ENCODE measurements at regions not wholly inside any gene's neighbourhood (a gene's known extent, or its start where the extent isn't known, plus 50 kb on each side); places are given as distances from the start of the nearest gene placed in this dataset.
"Not testable (repeated sequence)": the region's sequence is repeated elsewhere in the genome, so short reads cannot be mapped to it uniquely, and the experiment has no call there.

- DNase-seq (ENCODE audit: low read depth) = no peak
Observed at GRCh38 chr2:16203691-16204090, 263.3 kb downstream of the MYCN start.

- DNase-seq (ENCODE audit: low read depth) = no peak
Observed at GRCh38 chr2:16203069-16203468, 262.7 kb downstream of the MYCN start.

- DNase-seq (ENCODE audit: low read depth) = no peak
Observed at GRCh38 chr2:16202266-16203020, 262.1 kb downstream of the MYCN start.

- peak; percentile 19 for DNase-seq (ENCODE audit: low read depth)
Observed at GRCh38 chr2:16201848-16202247, 261.5 kb downstream of the MYCN start.

- no peak for DNase-seq (ENCODE audit: low read depth)
Observed at GRCh38 chr2:16200554-16201193, 260.3 kb downstream of the MYCN start.

- DNase-seq (ENCODE audit: low read depth) = no peak
Observed at GRCh38 chr2:16199882-16200553, 259.7 kb downstream of the MYCN start.

- DNase-seq (ENCODE audit: low read depth) = not testable (repeated sequence)
Observed at GRCh38 chr2:16199241-16199640, 258.9 kb downstream of the MYCN start.

GRCh38 chr2:16198166-16198912 is 258.0 kb downstream of the MYCN start:
- DNase-seq (ENCODE audit: low read depth) = no peak

- DNase-seq (ENCODE audit: low read depth) = no peak
Observed at GRCh38 chr2:16197504-16198147, 257.3 kb downstream of the MYCN start.

GRCh38 chr2:16196687-16197503 is 256.5 kb downstream of the MYCN start:
- peak; percentile 63 for DNase-seq (ENCODE audit: low read depth)

GRCh38 chr2:16195681-16196070 is 255.3 kb downstream of the MYCN start:
- no peak for DNase-seq (ENCODE audit: low read depth)

- DNase-seq (ENCODE audit: low read depth) = no peak
Observed at GRCh38 chr2:16194931-16195680, 254.8 kb downstream of the MYCN start.

GRCh38 chr2:16194530-16194929 is 254.2 kb downstream of the MYCN start:
- DNase-seq (ENCODE audit: low read depth) = no peak

- no peak for DNase-seq (ENCODE audit: low read depth)
Observed at GRCh38 chr2:16194096-16194390, 253.7 kb downstream of the MYCN start.

GRCh38 chr2:16192416-16193216 is 252.3 kb downstream of the MYCN start:
- no peak for DNase-seq (ENCODE audit: low read depth)

- DNase-seq (ENCODE audit: low read depth) = no peak
Observed at GRCh38 chr2:16191431-16192200, 251.3 kb downstream of the MYCN start.

- DNase-seq (ENCODE audit: low read depth) = no peak
Observed at GRCh38 chr2:16190446-16191270, 250.3 kb downstream of the MYCN start.

- DNase-seq (ENCODE audit: low read depth) = no peak
Observed at GRCh38 chr2:16189836-16190160, 249.4 kb downstream of the MYCN start.

Data from Daoy (cell line).